MM.1S (cell line): ENCODE measurements at regions not wholly inside any gene's neighbourhood (a gene's known extent, or its start where the extent isn't known, plus 50 kb on each side); places are given as distances from the start of the nearest gene placed in this dataset.

Experiments
- EZH2 ChIP-seq: fragments of 300-600 bp; sonication (generic); optimal IDR thresholded peaks from 2 replicates; pipeline ENCODE3; 2017; ENCODE audit warnings: low read depth, mild to moderate bottlenecking, antibody characterized with exemption, low read length, mixed read lengths
- TF ChIP-seq, protein P1 (sequence below): fragments of 300-600 bp; sonication (generic); IDR thresholded peaks from 2 replicates; pipeline ENCODE4 v1.5.1; 2016; ENCODE audit warnings: antibody characterized with exemption, low read length, mixed read lengths

DNA sequence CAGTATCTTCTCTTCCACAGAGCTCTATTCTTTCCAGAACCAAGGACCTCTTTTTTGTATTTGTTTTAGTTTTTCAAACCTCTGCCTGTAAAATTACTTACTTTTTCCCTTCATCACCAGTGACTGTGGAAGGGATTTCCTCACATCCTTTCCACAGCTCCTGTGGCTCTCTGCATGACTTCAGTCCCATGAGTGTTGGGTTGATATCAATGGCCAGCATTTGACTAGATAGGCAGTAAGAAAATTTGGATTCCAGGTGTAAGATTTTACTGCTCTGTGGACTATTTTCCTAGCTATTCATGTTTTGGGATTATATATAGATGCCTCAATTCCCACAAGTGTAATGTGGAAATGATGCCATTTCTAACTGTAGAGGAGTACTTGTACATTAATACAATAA lies 171.5 kb upstream of the PTBP2 start:
- TF ChIP-seq, protein P1, sequence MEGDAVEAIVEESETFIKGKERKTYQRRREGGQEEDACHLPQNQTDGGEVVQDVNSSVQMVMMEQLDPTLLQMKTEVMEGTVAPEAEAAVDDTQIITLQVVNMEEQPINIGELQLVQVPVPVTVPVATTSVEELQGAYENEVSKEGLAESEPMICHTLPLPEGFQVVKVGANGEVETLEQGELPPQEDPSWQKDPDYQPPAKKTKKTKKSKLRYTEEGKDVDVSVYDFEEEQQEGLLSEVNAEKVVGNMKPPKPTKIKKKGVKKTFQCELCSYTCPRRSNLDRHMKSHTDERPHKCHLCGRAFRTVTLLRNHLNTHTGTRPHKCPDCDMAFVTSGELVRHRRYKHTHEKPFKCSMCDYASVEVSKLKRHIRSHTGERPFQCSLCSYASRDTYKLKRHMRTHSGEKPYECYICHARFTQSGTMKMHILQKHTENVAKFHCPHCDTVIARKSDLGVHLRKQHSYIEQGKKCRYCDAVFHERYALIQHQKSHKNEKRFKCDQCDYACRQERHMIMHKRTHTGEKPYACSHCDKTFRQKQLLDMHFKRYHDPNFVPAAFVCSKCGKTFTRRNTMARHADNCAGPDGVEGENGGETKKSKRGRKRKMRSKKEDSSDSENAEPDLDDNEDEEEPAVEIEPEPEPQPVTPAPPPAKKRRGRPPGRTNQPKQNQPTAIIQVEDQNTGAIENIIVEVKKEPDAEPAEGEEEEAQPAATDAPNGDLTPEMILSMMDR: no peak
- no peak for TF ChIP-seq EZH2
